Kidney epithelial cell (primary cell): ENCODE measurements at regions not wholly inside any gene's neighbourhood (a gene's known extent, or its start where the extent isn't known, plus 50 kb on each side); places are given as distances from the start of the nearest gene placed in this dataset.
"Not testable (repeated sequence)": the region's sequence is repeated elsewhere in the genome, so short reads cannot be mapped to it uniquely, and the experiment has no call there.

ENCODE experiments used
- DNase-seq: peaks from one replicate; pipeline ENCODE4 v3.0.0-alpha.2; 2010; ENCODE audit warnings: low read depth
- H3K27me3 ChIP-seq: 2 replicates; pipeline ENCODE4 v1.6.0; 2011; ENCODE audit warnings: low read length; ENCODE audit not compliant: control insufficient read depth, insufficient read depth
- H3K36me3 ChIP-seq: 2 replicates; pipeline ENCODE4 v1.5.1; 2011; ENCODE audit warnings: low read length; ENCODE audit not compliant: control insufficient read depth, insufficient read depth
- H3K4me3 ChIP-seq: 2 replicates; pipeline ENCODE4 v1.5.1; 2011; ENCODE audit warnings: low read depth, mild to moderate bottlenecking, control low read depth, low read length
- TF ChIP-seq, protein P1 (sequence below): IDR thresholded peaks from 2 replicates; pipeline ENCODE4 v1.5.1; 2011; ENCODE audit warnings: mild to moderate bottlenecking, moderate library complexity, low read length, control low read depth, inconsistent platforms; ENCODE audit not compliant: insufficient read depth, poor library complexity, severe bottlenecking

DNA sequence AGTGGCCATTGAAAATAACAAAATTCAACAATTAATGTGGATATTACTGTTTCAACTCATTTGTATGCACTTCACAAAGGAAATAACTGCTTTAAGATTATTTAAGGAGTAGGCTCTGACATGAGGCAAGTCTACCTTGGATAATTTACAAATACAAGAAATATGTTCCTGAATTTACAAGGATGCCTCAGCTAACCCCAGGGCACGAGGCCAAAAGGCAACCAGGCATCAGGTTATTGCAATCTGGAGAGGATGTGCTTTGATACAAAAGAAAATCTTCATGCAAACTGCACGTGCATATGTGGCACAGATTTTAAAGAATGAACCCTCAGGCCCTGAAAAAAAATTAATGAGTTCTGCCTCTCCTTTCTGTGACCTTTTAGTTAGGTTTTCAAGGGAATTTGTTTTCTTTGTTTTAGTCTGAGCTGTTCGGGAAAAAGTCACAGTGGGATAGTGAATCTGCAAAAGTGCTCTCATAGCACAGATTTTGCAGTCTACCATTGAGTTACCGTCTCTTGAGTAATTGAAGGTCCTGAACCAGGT, 1304.2 kb upstream of the ADGRL4 start:
- DNase-seq: no peak
- TF ChIP-seq, protein P1, sequence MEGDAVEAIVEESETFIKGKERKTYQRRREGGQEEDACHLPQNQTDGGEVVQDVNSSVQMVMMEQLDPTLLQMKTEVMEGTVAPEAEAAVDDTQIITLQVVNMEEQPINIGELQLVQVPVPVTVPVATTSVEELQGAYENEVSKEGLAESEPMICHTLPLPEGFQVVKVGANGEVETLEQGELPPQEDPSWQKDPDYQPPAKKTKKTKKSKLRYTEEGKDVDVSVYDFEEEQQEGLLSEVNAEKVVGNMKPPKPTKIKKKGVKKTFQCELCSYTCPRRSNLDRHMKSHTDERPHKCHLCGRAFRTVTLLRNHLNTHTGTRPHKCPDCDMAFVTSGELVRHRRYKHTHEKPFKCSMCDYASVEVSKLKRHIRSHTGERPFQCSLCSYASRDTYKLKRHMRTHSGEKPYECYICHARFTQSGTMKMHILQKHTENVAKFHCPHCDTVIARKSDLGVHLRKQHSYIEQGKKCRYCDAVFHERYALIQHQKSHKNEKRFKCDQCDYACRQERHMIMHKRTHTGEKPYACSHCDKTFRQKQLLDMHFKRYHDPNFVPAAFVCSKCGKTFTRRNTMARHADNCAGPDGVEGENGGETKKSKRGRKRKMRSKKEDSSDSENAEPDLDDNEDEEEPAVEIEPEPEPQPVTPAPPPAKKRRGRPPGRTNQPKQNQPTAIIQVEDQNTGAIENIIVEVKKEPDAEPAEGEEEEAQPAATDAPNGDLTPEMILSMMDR: no peak
- Histone ChIP-seq H3K4me3 (no peak overlapping the region), H3K36me3 (no peaks in the 10 kb centered on the region), H3K27me3 (no peaks in the 10 kb centered on the region)

DNA sequence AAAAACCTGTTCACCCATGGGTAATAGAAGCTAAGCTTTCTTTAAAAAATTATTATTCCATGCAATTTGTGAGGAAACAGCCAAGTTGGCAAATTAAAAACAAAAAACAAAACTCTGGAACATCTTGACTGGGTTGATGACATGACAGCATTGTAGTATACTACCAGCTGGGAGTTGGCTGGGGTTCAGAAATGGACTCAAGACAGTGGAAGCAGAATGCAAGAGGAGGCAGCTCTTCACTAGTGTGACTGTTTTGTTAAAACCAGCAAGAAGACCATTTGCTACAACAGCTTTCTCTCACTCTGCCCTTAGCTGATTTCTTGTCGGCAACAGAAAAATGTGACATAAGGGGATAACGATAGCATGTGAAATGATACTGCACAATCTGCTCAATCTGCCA, 1298.9 kb upstream of the ADGRL4 start:
- TF ChIP-seq, protein P1: no peak
- DNase-seq: no peak
- Histone ChIP-seq H3K36me3 (no peaks in the 10 kb centered on the region), H3K27me3 (no peaks in the 10 kb centered on the region), H3K4me3 (no peak overlapping the region)

DNA sequence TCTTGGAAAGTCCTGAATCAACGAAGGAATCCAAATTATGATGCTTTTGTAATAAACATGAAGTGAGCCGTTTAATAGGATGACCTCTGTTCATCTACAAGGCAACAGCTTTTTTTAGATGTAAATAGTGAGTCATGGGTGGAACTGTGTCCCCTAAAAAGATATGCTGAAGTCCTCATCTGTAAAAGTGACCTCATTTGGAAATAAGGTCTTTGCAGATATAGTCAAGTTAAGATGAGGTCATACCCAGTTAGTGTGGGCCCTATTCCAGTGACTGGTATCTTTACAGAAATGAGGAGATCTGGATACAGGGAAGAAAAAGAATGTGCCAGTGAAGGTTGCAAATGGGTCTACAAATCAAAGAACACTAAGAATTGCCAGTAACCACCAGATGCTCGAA, 1287.3 kb upstream of the ADGRL4 start:
- DNase-seq: no peak
- H3K36me3 ChIP-seq: no peaks in the 10 kb centered on the region
- H3K27me3 ChIP-seq: no peaks in the 10 kb centered on the region
- TF ChIP-seq, protein P1: no peak
- no peak overlapping the region for H3K4me3 ChIP-seq

DNA sequence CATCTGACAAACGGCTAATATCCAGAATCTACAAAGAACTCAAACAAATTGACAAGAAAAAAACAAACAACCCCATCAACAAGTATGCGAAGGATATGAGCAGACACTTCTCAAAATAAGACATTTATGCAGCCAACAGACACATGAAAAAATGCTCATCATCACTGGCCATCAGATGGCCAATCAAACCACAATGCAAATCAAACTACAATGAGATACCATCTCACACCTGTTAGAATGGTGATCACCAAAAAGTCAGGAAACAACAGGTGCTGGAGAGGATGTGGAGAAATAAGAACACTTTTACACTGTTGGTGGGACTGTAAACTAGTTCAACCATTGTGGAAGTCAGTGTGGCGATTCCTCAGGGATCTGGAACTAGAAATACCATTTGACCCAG, 1282.2 kb upstream of the ADGRL4 start:
- H3K4me3 ChIP-seq, DNase-seq, H3K36me3 ChIP-seq, H3K27me3 ChIP-seq: not testable (repeated sequence)

DNA sequence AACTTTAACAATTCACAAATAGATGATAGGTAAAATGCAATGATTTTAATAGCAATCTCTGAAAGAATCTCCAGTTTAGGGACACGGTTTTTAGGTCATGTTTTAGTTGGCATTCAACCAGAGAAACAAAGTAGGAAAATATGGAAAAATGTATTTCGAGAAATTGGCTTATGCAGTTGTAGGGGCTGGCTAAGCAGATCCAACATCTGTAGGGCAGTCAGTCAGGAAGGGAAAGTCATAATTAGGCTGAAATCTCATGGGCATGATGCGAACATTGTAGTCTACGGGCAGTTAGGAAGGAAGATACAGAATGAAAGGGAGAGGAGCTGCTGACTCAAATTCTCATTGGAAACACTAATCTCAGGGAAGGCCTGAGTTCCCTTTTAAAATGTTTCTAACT, 1276.0 kb upstream of the ADGRL4 start:
- H3K27me3 ChIP-seq: no peaks in the 10 kb centered on the region
- TF ChIP-seq, protein P1: no peak
- DNase-seq: no peak
- H3K36me3 ChIP-seq: no peaks in the 10 kb centered on the region
- H3K4me3 ChIP-seq: no peak overlapping the region

DNA sequence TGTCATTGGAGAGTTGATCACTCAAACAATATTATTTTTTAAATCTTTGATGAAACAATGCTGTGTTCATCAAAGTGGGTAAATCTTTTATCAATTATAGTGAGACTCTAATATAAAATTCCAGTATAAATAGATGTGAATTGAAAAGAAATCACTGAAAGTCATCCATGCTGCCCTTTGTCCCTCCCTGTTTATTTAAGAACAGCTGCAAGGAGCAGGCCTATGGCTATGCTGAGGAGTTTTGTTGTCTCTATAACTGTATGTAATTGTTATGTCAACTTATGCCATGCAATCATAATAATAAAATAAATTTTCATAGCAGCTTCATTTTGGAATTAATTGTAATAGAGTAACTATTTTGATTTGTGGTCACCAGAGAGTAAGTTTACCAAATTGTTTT, 1272.4 kb upstream of the ADGRL4 start:
- DNase-seq: no peak
- no peak overlapping the region for H3K4me3 ChIP-seq
- no peaks in the 10 kb centered on the region for H3K36me3 ChIP-seq
- H3K27me3 ChIP-seq: no peaks in the 10 kb centered on the region
- TF ChIP-seq, protein P1: no peak

DNA sequence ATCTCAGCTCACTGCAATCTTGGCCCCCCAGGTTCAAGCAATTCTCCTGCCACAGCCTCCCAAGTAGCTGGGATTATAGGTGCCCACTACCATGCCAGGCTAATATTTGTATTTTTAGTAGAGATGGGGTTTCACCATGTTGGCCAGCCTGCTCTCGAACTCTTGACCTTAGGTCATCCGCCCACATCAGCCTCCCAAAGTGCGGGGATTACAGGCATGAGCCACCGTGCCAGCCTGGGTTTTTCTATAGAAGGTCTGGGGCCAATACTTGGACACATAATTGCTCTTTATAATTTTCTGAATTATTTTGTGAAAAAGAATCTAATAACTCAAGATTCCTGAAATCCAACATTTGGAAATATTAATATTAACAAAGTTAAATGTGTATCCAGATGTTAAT, 1267.7 kb upstream of the ADGRL4 start:
- DNase-seq: no peak
- Histone ChIP-seq H3K36me3 (no peaks in the 10 kb centered on the region), H3K27me3 (no peaks in the 10 kb centered on the region), H3K4me3 (no peak overlapping the region)
- TF ChIP-seq, protein P1: no peak
